ENCODE measurements at regions not wholly inside any gene's neighbourhood (a gene's known extent, or its start where the extent isn't known, plus 50 kb on each side); places are given as distances from the start of the nearest gene placed in this dataset.

DNA sequence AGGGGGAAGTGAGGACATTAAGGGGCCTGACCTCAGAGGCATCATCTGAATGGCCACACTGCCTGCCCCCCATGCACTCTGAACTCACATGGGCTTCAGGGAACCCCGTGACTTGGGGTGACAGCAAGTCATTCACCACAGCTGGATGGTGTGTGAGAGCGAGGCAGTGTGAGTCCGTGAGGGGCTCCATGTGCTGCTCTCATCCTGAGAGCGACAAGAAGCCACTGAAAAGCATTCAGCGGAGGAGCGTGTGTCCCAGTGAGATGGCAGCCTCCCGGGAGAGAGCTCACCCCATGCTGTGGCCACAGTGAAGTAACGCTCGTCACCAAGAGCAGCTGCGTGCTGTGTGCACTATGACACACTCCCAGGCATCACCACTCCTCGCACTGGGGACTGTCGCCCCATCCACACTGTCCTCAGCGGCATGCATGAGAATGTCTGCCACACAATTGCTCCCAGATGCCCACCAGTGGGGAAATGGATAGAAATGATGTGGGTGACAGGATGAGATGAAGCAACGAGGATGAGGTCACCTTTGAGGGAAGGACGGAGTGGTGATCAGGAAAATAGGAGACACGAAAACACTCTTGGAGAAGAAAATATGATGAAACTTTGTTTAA, 213.0 kb upstream of the RAB6C start:
- no peak for DNase-seq

DNA sequence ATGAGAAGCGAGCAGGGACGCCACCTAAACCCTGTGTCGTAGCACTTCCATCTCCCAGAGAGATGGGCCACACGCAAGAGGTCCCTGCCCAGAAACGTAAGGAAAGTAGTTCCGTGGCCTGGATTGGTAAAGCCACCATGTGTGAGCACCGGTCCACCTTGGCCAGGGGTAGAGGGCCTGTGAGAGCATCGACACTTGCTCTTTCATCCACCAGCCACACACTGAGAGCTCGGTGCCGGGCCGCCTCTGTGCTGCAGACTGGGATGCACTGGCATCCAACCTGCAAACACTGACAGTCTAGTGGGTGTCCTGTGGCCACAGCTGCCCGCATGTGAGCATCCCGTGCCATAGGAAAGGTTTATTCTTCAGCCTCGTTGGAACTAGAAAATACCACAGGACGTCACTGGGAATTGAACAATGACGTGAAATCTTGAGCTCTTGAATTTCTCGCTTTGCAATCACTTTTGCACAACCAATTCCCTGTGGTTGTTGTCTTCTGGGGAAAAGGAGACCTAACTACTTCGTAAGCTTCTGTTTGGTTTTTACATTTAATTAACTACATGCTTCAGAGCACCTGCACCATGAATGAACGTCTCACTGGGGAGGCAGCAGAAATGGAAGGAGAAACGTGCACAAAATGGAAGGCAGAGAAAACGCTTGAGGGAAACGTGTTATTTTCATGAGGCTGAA, 212.0 kb upstream of the RAB6C start:
- no peak for DNase-seq

DNA sequence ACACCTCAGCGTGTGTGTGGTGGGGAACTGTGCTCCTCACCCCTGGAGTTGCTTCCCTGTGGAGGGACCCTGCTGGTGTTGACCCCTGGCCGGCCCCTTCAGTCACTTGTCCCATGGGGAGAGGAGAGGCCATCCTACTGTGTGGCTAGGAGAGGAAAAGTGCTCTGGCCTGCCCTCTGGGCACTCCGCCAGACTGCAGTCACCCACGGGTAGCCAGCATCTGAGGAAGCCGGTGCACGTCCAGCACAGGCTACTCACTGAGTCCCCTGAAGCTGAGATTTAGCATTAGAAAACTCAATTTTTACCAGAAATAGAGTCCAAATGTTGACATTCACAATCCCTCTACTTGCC, 211.5 kb upstream of the RAB6C start:
- DNase-seq = no peak

DNA sequence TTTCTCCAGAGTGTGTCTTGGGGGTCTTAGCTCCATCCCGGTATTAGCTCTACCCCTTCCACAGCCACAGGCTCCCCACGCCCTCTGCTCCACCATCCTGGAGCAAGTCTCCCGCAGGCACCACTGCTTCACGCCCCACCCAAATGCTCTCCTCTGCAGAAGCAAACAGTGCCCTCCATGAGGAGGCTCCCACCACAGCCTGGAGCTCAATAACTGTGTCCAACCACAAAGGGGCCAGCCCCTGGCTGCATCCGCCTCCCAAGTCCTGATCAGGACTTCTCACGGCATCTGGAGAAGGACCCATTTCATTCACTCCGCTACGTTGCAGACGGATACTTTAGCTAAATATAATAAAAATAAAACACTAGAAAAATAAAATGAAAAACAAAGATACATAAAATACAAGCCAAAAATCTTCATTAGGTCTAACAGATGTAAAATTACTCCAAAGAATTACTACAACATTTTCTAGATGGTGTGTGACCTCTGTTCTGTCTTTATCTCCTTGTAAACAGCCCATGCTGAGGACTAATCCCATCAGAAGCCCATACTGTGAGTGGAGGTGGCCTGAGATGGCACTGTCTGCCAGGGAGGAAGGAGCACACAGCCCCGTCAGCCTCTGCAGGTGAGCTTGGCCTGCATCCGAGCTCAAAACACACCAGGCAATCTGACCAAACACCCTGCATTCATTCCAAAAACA, 210.8 kb upstream of the RAB6C start:
- no peak for DNase-seq

DNA sequence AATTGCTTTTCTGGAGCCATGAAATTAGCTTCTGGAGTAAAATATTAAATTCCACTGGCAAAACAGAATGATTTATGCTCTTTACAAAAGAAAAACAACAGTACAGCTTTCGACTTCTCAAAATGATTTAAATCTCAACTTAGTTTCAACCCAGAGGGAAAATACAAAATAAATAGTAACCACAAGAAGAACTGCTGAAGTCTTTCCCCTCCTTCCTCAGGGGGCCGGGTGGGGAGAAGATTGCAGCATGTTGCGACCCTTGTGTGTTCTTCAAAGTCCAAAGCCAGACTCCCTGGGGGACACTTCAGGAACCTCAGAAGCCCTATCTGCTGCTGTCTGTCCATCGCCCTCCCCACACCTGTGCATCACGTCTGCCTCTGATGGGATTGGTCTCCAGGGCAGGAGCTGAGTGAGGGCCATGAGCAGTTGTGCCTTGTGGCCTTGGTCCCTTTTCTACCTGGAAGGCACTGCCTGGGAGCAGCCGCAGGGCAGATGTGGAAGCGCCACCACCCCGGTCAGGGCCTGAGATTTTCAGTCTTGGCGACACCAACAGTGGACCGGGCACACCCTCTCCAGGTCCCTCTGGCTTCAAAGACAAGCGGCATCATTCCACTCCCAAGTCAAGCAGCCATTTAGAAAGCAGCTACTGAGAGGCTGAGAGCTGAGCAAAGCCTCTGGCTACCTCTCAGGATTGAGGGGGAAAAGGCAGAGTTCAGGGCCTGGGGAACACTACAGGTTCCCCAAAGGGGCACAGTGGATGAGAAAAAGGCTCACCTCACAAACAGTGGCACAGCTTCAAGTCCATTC, 210.1 kb upstream of the RAB6C start:
- no peak for DNase-seq

DNA sequence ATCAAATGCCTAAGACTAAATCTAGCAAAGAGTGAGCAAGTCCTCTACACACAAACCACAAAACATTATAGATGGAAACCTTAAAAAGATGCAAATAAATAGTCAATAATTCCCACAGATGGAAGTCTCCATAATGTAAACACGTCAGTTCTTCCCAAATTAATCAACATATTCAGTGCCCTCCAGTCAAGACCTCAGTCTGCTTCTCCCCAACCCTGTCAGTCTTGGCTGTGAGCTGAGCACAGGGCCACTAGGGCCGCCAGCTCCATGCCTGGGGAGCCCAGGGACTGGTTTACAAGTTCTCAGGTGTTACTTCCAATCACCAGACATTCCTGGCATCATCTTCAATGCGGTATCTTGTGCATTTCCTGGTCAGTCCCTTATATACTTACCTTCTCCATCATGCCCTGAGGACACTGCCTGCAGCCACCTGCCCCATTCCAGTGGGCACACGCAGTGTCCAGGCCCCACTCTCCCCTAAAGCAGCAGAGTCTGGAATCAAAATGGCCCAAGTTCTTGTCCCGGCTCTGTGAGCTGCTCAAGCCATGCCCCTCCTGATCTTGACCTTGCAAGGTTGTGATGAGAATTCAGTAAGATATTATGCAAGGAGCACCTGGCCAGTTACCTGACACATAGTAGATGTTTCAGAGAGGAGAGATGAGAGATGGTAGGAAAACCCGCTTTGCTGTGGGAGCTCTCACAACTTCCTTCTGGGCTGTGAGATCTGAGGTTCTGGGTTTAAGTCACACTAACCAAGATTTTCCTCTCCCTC, 207.9 kb upstream of the RAB6C start:
- DNase-seq = no peak

DNA sequence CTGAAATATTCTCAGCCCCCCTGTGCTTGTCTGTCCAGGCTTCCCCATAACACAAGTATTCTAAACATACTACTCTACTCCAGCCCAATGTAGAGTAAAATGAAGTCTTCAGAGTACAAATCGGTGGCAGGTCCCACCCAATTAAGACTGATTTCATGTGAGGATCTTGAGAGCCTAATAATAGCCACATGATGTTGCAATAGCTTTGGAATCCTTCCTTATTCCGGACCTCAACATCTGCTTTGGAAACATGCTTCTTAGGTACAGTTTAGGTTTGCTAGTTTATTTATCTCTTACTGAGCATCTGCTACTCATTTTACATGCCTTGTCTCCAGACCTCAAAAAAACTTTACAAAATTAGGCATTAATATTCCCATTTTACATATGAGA, 207.3 kb upstream of the RAB6C start:
- DNase-seq = no peak

DNA sequence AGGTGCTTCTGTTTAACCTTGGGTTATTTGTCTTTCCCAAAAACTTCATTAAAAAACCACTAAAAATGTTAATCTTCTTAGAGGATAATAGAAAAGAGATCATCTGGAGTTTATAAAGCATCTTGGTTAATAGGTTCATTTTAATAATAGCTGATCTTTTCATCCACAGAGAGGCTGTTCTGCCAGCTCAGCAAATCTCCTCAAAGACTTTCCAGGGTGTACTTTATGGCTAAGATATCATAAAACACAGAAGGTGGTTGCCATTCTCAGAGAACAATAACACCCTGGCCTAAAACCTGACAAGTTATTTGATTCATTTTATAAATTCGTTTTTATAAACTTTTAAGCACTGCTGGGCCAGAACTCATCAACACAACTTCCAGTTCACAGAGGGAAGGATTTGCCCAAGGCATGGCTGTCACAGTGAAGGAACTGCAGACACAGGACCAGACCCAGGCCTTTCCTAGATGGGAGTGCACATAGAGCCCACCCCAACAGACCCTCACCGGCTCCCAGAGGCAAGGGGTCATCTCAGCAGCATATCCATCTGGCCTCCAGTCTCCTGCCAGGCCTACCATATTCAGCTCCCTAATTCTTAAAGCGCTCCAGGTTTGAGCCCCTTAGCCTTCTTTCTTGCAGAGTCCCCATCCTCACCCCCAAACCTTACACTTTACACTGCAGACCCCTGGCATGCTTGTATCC, 203.4 kb upstream of the RAB6C start:
- DNase-seq = no peak

DNA sequence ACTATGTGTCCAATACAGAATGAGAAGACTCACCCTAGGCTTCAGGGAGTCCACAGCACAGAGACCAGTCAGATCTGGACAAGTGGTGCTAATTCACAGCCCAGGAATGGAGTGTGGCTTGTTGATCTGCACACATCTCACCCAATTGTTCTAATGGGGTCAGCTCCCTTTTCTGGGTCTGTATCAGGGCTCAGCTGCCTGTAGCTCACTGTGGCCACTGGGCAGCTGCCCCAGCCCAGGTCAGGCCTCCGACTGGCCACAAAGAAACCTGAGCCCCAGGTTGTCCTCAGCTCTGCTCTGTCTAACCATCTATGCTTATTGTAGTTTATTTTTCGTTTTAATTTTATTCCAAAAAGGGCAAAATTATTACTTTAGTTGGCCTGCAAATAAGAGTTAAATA, 202.3 kb upstream of the RAB6C start:
- no peak for DNase-seq

DNA sequence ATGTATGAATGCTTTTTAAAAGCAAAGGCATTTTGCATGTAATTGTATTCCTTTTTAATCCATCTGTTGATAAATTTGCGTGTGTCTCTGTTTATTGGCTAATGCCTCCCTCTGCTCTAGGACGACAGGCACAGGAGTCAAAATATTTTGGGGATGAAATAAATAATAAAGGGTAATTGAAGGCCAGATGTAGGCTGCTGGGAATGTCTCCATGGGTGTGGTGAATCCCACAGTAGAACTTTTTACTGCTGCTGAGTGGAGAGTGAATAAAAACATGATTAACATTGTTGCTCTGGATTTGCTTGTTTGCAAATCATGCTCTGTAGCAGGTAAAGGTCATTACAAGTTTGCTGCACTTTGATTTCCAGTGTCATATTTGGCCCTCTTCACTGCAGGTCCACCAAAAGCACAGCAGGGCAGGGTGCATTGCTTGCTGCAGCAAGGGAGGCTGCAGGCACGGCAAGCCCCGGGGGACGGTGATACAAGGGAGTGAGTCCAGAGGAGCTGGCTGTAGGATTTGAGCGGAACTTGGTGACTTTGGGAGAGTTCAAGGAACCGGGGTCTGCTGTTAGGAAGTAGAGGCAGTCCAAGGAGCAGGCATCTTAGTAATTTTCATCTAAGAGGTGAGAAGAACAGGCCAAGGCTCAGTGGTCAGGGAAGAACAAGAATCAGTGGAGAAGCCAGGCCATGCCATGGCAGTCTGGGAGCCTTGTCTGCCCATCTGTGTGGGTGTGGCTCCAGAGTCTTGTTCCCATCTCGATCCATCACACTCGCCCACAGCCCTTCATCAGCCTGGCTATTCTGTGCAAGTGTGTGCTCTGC, 201.5 kb upstream of the RAB6C start:
- DNase-seq = peak; percentile 28

DNA sequence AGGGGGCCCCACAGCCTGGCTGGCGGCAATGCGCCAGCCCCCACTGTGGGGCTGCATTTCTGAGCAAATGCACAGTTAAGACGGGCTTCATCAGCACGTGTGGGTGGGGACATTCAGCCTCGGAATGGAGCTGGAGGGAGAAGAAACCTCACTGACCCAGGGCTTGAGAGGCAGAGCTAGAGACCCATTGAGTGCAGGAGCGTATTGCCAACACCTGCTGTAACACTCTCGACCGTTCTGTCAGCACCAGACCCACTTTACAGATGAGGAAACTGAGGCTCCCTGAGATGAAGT, 200.9 kb upstream of the RAB6C start:
- DNase-seq = no peak

DNA sequence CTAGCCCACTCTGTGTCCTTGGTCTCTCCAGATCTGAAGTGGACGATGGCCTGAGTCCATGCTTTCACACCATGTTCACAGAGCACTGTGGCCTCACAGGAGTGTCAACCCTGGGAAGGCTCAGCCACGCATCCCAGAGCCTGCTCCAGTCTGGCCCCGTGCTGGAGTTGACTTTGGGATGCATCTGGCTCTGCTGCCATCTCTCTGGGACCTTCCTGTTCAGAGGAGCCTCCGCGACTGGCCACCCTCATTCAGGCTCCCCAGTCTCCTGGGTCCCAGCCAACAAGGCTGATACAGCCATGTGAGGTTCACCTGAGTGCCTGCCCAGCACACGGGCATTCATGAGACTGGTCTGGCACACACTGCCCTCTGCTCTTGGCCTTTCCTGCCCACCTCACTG, 199.7 kb upstream of the RAB6C start:
- no peak for DNase-seq

DNA sequence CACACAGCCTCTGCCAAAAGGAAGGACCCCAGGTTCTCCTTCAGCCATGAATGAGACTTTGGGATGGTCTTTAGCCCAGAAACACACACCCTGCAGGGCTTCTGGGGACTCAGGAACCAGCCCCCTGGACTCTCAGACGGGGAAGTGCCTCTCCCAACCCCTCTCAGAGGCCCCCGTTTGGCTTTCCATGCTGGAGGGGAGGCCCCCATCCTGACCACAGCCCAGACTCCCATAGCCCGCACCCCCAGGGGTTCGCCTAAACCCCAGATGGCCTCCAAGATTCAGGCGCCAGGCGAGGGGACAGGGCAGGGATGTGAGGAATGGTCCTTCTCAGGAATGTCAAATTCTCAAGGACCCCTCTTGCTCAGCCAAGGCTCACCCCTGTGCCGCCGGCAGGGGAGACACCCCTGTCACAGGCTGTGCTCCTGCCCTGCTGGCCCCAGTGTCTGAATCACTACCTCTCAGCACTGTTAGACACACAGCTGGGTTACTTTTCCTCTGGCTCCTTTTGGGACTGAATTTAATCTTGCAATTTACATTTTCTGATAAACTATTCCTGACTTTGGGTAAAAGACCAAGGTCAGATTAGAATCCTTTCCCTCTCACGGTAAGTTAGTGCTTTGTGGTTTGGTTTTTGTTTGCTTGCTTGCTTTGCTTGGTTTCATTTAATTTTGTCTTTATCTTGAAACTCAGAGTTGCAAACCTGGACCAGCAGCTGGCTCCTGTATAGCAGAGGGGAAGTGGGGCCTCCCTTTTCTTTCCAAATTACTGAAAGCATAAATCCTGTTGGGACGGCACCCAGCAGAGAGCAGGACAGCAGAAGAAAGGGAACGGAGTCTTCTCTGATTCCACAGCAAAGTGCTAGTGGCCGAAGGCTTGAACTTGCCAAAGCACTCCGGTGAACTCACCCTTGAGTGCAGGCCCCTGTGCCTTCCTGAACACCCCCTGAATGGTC, 198.9 kb upstream of the RAB6C start:
- DNase-seq = peak; percentile 35

DNA sequence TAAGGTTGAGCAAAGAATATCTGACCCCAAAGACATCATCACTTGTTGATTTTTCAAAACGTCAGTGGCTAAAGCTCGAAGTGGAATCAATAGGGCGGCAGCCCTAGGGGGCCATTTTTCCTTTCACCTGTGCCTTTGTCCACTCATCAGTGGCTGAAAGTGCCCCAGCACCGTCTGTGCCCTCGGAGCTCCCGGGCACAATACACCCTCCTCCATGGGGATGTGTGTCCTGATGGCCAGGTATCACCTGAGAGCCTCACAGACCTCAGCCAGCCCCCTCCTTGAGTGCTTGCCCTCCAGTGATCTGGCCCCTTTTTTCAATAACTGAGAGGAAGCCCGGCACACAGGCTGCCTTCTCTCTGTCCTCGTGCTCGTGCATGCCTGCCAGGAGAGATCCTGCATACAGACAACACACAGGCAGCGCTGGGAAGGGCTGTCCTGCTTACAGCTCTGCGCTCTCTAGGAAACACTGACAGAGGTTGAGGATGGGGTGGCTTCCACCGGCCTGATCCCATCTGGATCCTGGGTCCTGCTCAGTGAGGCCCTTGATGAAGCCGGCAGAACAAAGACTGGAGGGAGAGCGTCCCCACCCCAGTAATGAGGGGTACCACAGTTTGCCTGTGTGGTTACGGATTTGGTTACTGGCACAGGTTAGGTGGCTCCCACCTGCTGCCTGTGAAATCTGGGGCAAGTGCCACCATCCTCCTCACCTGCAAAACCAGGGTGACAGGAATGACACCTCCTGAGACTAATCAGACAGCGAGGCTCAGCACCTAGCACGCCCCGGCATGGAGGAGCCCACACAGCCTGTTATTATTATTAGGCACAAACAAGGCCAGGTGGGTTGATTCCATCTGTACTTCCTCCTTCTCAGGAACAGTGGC, 197.5 kb upstream of the RAB6C start:
- DNase-seq = no peak

DNA sequence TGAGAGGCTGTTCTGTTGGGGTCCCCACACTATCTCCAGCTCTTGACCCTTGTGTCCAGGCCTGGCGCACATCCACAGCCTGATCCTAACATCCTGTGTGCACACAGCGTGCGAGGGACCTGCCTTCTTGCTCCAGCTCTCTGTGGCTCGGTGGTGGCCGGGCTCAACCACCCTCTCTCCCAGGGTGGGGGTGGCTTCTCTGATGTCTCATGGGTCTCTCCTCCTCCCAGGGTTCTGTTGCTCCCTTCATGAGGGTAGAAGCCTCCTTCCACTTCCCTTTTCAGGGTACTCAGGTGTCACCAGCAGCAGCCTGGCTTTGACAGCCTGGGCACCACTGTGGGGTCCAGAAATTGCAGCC, 196.9 kb upstream of the RAB6C start:
- no peak for DNase-seq

DNA sequence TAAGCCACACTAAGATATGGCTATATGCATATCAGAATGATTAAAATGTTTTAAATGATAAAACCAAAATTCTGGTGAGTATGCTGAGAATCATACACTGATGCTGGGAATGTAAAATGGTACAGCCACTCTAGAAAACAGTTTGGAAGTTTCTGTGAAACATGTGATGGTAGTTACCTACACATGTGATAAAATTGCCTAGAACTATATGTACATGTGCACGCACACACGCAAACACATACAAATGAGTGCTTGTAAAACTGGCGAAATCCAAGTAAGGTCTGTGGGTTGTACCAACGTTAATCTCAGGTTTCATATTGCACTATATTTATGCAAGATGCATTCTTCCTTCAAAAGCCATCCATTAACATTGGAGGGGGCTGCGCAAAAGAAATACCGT, 195.0 kb upstream of the RAB6C start:
- DNase-seq = no peak

DNA sequence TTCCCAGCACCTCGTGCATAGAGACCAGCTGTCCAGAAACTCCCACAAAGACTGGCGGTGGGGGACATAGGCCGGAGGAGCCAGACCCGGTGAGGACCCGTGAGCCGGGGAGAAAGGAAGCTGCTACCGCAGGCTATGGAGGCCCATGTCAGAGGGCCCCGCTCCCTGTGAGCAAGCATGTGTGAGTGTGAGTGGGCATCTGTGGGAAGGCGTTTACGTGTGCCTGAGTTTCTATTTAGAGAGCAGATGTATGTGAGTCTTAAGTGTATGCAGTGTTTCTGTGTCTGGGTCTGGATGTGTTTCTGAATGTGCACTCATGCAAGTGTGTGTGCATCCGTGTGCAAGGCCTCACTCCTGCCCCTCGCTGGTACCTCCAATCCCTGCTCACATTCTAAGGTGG, 187.8 kb upstream of the RAB6C start:
- DNase-seq = no peak

DNA sequence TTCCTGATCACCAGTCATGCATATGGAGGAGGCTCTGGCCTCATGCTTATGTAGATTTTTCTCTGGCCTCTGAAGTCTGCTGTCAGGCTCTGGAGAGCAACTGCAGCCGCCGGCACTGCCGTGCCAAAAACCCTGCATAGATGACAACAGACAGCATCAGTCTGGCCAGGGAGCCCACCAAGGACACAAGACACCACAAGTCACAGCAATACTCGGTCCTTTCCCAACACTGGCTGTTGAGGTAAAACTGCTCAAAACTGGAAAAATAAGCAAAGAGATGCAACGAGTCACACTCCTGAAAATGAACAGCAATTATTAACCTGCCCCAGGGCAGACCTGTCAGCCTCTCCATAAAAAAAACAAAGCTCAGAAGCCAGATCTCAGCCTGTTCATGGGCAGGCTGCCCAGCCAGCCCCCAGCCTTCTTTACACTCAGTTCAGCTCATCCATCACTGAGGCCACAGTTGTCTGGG, 186.0 kb upstream of the RAB6C start:
- DNase-seq = no peak

DNA sequence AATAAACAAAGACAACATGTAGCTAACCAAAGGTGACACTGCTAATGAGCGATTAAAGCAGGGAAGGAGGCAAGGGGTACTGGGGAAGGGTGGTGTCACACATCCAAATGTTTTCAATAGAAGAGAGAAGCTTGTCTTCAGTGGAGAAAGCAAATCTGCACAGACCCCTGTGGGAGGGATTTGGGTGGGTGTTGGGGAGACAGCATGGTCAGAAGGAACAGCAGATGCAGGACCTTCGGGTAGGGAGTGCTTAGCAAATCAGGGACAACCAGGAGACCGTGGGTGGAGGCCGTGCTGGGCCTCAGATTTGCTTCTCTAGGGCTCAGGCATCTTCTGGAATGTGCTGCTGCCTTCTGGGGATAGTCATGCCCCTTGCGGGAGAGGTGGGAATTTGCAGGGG, 185.3 kb upstream of the RAB6C start:
- DNase-seq = no peak

Measured in activated CD8-positive, alpha-beta memory T cell treated with anti-CD3 and anti-CD28 coated beads for 24 hours (primary cell).